GM18519 (cell line): ENCODE measurements at regions not wholly inside any gene's neighbourhood (a gene's known extent, or its start where the extent isn't known, plus 50 kb on each side); places are given as distances from the start of the nearest gene placed in this dataset.

Experiments
- ATAC-seq: cut with Tn5 transposase; IDR thresholded peaks from one replicate; pipeline ENCODE4 v1.9.1; 2021; ENCODE audit warnings: mild to moderate bottlenecking, moderate library complexity; ENCODE audit not compliant: unreplicated experiment, low FRiP score

DNA sequence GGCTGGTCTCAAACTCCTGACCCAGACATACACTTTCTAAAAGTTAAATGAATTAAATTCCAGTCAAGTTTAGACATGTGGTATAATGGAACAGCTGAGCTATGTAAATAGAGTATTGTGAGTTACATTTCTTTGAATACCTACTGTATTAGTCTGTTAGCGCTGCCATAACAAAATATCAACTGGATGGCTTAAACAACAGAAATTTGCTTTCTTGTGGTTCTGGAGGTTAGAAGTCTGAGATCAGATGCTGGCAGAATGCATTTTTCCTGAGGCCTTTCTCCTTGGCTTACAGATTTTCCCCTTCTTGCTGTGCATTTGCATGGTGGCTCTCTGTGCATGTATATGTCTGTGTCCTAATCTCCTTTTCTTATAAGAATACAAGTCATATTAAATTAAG is 101.5 kb upstream of the TGFBR2 start:
- no peak for ATAC-seq

GRCh38 chr3:30505866-30506520 is 100.4 kb upstream of the TGFBR2 start:
- no peak for ATAC-seq

- no peak for ATAC-seq
Measured at GRCh38 chr3:30508339-30508738, 98.1 kb upstream of the TGFBR2 start.

DNA sequence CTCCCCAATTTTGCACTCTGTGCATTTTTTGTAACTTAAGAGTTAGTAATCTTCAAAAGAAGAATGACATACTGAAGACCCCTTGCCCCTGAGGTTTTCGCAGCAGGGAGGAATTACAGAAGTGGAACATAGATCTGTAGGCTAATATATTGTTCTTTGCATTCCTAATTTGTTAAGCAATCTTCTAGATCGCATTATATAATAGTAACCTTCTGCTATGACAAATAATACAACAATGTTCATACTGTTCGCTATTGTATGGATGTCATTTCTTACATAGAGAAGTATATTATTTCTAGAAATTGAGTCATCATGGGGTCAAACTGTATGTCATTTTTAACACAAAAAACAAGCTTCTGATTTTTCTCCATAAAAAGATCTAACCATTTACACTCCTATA is 95.8 kb upstream of the TGFBR2 start:
- ATAC-seq, result no peak

DNA sequence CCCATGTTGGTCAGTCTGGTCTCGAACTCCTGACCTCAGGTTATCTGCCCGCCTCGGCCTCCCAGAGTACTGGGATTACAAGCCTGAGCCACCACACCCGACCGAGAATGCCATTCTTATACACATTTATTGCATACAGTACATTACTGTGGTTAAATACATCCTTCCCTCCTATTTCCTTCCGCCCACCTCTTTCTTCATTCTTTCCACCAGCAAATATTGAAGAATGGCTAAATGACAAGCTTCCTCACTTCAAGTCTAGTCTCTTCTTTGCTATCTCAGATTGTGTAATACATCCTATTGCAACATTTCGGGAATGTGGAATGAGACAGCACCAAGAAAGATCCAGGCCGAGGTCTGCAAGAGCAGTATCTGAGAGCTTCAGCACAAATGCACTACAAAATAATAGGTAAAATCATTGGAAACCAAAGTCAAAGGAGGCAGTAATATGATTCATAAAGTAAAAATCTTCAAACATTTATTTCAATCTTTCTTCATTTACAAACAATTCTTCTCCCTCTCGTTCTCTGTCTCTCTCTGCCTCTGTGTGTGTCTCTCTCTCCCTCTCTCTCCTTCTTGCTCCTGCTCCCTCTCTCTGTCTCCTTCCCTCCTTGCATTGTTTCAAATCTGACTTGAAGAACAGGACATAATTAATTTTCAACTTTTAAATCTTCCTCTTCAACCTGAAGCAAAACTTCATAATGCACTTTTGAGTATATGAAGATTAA is 94.7 kb upstream of the TGFBR2 start:
- no peak for ATAC-seq

DNA sequence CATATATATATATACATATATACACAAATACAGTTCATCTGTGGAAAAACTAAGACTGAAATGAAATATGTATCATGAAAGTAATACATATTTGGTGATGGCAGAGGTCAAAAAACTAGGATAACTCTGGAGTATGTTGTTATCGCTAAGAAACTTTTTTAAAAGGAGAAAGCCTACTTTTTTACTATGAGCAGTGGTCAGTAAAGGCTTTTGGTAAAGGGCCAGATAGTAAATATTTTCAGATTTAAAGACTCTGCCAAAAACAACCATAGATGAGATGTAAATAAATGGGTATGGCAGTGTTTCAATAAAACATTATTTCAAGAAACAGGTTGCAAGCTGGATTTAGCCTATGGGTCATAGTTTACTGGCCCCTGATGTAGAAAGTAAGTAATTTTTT is 93.8 kb upstream of the TGFBR2 start:
- ATAC-seq, result no peak

DNA sequence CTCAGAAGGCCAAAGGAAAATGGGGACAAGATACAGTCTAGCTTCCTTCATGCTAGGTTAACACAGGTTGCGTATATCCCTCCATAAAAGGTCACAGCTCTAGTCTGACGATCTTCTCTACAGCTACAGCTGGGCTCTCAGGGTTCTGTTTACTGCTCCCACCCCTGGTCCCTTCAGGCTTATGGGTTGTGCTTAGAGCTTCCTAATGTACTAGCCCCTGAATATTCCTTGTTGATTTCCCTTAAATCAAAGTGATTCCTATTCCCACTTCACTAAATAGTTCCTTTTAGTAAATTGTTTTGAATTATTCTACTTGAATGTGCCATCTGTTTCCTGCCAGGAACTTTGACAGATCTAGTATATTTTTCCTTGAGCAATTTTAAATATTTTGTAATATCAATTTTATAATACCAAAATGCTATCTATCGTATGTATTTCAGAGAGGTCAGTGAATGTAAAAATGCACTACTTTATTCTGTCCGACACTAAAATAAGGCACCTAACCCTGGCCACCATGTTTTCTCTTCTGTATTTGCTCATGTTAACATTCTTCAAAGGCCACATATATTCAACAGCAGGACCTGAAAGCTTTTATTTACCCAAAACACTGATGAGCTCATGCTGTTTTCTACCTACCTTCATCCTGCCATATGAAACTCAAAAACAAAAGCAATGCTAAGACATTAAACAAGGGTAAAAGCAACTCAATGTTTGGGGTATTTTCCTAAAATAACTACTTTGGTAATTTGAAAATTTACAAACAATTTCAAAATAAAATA is 92.8 kb upstream of the TGFBR2 start:
- ATAC-seq, result no peak

DNA sequence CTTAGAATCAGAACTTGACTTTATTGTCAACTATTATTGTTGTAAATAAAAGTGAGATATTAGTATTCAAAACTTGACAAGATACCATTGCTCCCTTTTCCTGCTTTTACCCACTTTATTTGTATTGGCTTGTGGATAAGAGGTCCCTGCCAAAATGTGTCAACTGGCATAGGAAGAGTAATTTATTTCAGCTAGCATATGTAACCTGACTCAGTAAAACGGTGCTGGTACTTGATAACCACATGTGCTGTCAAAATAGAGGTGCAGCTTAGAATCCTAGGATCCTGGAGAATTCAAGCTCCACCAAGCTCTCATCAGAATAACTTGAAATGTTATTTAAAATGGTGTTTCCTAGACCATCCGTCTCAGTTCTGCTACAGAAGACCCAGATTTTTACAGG is 90.2 kb upstream of the TGFBR2 start:
- ATAC-seq, result no peak

GRCh38 chr3:30518181-30518864 is 88.1 kb upstream of the TGFBR2 start:
- ATAC-seq, result no peak

- no peak for ATAC-seq
Measured at GRCh38 chr3:30518872-30519271, 87.5 kb upstream of the TGFBR2 start.

DNA sequence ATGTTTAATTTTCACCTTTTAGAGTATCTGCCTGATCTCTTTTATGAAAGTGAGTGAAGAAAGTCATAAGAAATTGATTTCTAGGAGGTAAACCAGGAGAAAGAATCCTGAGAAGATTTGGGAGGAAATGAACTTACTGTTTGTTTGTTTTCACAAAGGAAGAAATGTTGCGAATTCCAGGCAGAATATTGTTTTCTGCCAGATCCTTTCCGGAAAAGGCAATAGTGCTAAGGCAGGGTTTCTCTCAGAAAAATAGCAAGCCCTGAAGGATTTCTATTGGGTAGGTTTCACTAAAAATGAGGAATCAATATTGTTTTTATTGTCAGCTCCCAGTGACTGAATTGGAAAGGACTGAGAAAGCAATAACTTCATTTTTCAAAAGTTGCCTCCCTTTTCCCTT is 85.7 kb upstream of the TGFBR2 start:
- ATAC-seq, result no peak

DNA sequence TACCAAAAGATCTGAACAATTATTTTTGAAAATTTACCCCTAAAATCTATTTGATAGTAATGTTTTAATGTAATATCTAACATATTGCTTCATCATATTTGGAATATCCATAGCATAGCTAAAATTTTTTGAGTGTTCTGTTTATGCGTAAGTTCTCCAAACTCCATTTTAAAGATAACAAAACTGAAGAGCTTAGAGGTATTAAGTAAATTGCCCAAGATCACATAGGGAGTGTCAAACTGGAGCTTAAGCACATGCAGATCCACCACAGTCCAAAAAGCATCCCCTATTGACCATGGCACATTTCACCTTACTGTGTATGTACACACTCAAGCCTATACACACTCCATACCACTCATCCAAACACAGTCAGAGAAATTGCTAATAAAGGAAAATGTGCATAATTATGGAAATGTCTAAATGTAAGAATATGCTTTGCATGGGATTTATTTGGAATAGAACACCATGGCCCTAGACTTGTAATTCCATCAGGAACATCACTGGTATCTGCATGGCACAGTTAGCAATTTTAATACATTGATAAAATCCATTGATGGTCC is 85.2 kb upstream of the TGFBR2 start:
- no peak for ATAC-seq

GRCh38 chr3:30522476-30522875 is 83.9 kb upstream of the TGFBR2 start:
- no peak for ATAC-seq

GRCh38 chr3:30523366-30523765 is 83.0 kb upstream of the TGFBR2 start:
- ATAC-seq, result no peak

- ATAC-seq, result no peak
Measured at GRCh38 chr3:30524357-30525040, 81.9 kb upstream of the TGFBR2 start.

GRCh38 chr3:30526031-30526430 is 80.4 kb upstream of the TGFBR2 start:
- no peak for ATAC-seq

GRCh38 chr3:30527186-30527585 is 79.2 kb upstream of the TGFBR2 start:
- no peak for ATAC-seq

- ATAC-seq, result no peak
Measured at GRCh38 chr3:30527720-30528119, 78.7 kb upstream of the TGFBR2 start.

- ATAC-seq, result no peak
Measured at GRCh38 chr3:30530084-30530483, 76.3 kb upstream of the TGFBR2 start.

DNA sequence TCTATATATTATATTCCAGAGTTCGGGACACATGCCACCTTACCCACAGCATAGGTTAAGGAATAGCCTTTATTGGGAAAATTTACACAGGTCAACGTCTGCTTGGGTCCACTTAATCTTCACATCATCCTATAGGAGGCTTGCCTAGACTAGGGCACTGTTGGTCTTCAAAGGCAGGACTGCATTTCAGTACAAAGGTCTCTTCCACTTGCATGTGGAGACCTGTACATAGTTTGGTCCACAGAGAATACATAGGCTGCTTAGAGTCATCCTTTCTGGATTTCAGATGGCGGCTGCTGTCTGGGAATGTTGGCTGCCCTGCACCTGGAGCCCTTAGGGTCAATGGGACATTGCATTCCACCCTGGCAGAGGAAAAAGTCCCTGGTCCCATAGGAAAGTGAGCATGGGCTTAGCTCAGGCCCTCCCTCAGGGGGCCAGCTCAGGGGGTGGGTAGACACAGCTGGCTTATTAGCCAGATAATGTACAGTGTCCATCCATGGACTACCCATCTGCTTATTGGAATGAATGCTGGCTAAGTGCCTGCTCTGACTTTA is 75.3 kb upstream of the TGFBR2 start:
- no peak for ATAC-seq
